Caco-2 (cell line): ENCODE measurements at regions not wholly inside any gene's neighbourhood (a gene's known extent, or its start where the extent isn't known, plus 50 kb on each side); places are given as distances from the start of the nearest gene placed in this dataset.
A peak's percentile ranks its signal among the peaks of the same experiment; 100 is the strongest.

Experiments
- BruUV-seq: library from RNA; stranded (reverse); fragments of 400-500 nt; replicated peaks from 2 replicates; lab custom pipeline; 2021; lab: Mats Ljungman, UMichigan
- CTCF ChIA-PET: fragments of 300-600 bp; sonication (Branson Sonifier 250); formaldehyde crosslinking; loops from one replicate; lab custom pipeline; 2022; ENCODE audit warnings: antibody characterized with exemption; lab: Charles Lee
- POLR2A ChIA-PET: fragments of 300-600 bp; sonication (Branson Sonifier 250); formaldehyde crosslinking; loops from one replicate; lab custom pipeline; 2022; ENCODE audit warnings: antibody characterized with exemption; lab: Charles Lee
- DNase-seq, 2 experiments: peaks; one replicate each; pipeline versions ENCODE4 v3.0.0 to v3.0.0-alpha.2; 2020 to 2022
- H3K27me3 ChIP-seq: replicated peaks from 2 replicates; pipeline ENCODE4 v1.6.0; 2011; ENCODE audit warnings: low read length; ENCODE audit not compliant: control insufficient read depth, insufficient read depth
- H3K36me3 ChIP-seq: 2 replicates; pipeline ENCODE4 v1.5.1; 2011; ENCODE audit warnings: low read length; ENCODE audit not compliant: control insufficient read depth, insufficient read depth
- H3K4me1 ChIP-seq: fragments of 250-450 bp; sonication (Bioruptor Pico); 2 replicates; pipeline ENCODE4 v1.5.1; 2020; ENCODE audit warnings: mild to moderate bottlenecking
- H3K4me3 ChIP-seq: 2 replicates; pipeline ENCODE4 v1.5.1; 2011; ENCODE audit warnings: low read depth, mild to moderate bottlenecking, control low read depth, low read length
- H3K9me3 ChIP-seq: fragments of 250-450 bp; sonication (Bioruptor Pico); 2 replicates; pipeline ENCODE4 v1.5.1; 2020; ENCODE audit warnings: mild to moderate bottlenecking, moderate library complexity
- H3K27ac Mint-ChIP-seq: one replicate; pipeline ENCODE4 v1.8.0; 2022; ENCODE audit warnings: mixed read lengths; ENCODE audit not compliant: unreplicated experiment
- H3K27me3 Mint-ChIP-seq: one replicate; pipeline ENCODE4 v1.8.0; 2022; ENCODE audit warnings: mixed read lengths; ENCODE audit not compliant: insufficient read depth, unreplicated experiment
- H3K36me3 Mint-ChIP-seq: one replicate; pipeline ENCODE4 v1.8.0; 2022; ENCODE audit warnings: mild to moderate bottlenecking, mixed read lengths; ENCODE audit not compliant: insufficient read depth, unreplicated experiment
- H3K4me1 Mint-ChIP-seq: one replicate; pipeline ENCODE4 v1.8.0; 2022; ENCODE audit warnings: low read depth, mixed read lengths; ENCODE audit not compliant: unreplicated experiment
- H3K4me3 Mint-ChIP-seq: one replicate; pipeline ENCODE4 v1.8.0; 2022; ENCODE audit warnings: mild to moderate bottlenecking, moderate library complexity, mixed read lengths; ENCODE audit not compliant: unreplicated experiment
- H3K9me3 Mint-ChIP-seq: one replicate; pipeline ENCODE4 v1.8.0; 2022; ENCODE audit warnings: mixed read lengths; ENCODE audit not compliant: unreplicated experiment
- CTCF ChIP-seq, 2 experiments: fragments of 200-600 bp in 1 of 2; IDR thresholded peaks; 1 replicate in 1 of 2; 2 replicates in 1 of 2; pipeline versions ENCODE4 v1.5.1 to v1.8.0; 2011 to 2022; ENCODE audit warnings: antibody characterized with exemption in 1 of 2, control low read depth in 1 of 2, inconsistent platforms in 1 of 2, low read depth in 1 of 2, low read length in 1 of 2, mild to moderate bottlenecking in 1 of 2, moderate library complexity in 1 of 2; ENCODE audit not compliant: insufficient read depth in 1 of 2, severe bottlenecking in 1 of 2, unreplicated experiment in 1 of 2
- intact Hi-C: fragments of 100-400 bp; cut with micrococcal nuclease; formaldehyde crosslinking; loops from one replicate; pipeline ENCODE4 v1.10.0; 2022; ENCODE audit not compliant: unreplicated experiment

- H3K4me3 Mint-ChIP-seq = no peak overlapping the region
- peaks cover 19% of the 10 kb centered on the region for H3K27me3 Mint-ChIP-seq
- Histone ChIP-seq H3K4me3 (no peak overlapping the region), H3K4me1 (no peaks in the 10 kb centered on the region), H3K36me3 (no peaks in the 10 kb centered on the region), H3K27me3 (no peaks in the 10 kb centered on the region), H3K9me3 (no peaks in the 10 kb centered on the region)
- no peaks in the 10 kb centered on the region for H3K36me3 Mint-ChIP-seq
- DNase-seq = peak in 1 of 2 experiments; percentile 20
- ChIA-PET CTCF (no interaction called here), POLR2A (no interaction called here)
- H3K9me3 Mint-ChIP-seq = no peaks in the 10 kb centered on the region
- no TSS peak for BruUV-seq
- TF ChIP-seq CTCF (IDR thresholded peaks at IDR 0.05; ENCODE audit: insufficient read depth in 1 of 2, low read depth in 1 of 2, low read length in 1 of 2, severe bottlenecking in 1 of 2, unreplicated experiment in 1 of 2) = no peak
- intact Hi-C loops = no loop called here
- H3K27ac Mint-ChIP-seq = no peak overlapping the region
- H3K4me1 Mint-ChIP-seq = no peaks in the 10 kb centered on the region
Observed at GRCh38 chr22:44407987-44408828, 89.8 kb downstream of the RTL6 start.

GRCh38 chr22:44407171-44407986, 90.7 kb downstream of the RTL6 start:
- ChIA-PET CTCF (no interaction called here), POLR2A (no interaction called here)
- Mint-ChIP-seq H3K9me3 (no peaks in the 10 kb centered on the region), H3K4me3 (no peak overlapping the region), H3K36me3 (no peaks in the 10 kb centered on the region), H3K4me1 (no peaks in the 10 kb centered on the region), H3K27me3 (peaks cover 15% of the 10 kb centered on the region), H3K27ac (no peak overlapping the region)
- Histone ChIP-seq H3K9me3 (no peaks in the 10 kb centered on the region), H3K4me3 (no peak overlapping the region), H3K36me3 (no peaks in the 10 kb centered on the region), H3K4me1 (no peaks in the 10 kb centered on the region), H3K27me3 (no peaks in the 10 kb centered on the region)
- TF ChIP-seq CTCF (IDR thresholded peaks at IDR 0.05; ENCODE audit: insufficient read depth in 1 of 2, low read depth in 1 of 2, low read length in 1 of 2, severe bottlenecking in 1 of 2, unreplicated experiment in 1 of 2) = no peak
- BruUV-seq = no TSS peak
- peak in 1 of 2 experiments; percentile 5 for DNase-seq
- intact Hi-C loops = no loop called here

- no peaks in the 10 kb centered on the region for H3K27me3 ChIP-seq
- no peak overlapping the region for H3K4me3 ChIP-seq
- Mint-ChIP-seq H3K9me3 (no peaks in the 10 kb centered on the region), H3K4me1 (no peaks in the 10 kb centered on the region), H3K4me3 (no peak overlapping the region), H3K27me3 (peaks cover 20% of the 10 kb centered on the region), H3K36me3 (no peaks in the 10 kb centered on the region), H3K27ac (no peak overlapping the region)
- ChIA-PET CTCF (interaction anchor here (1.2 kb wide), 1 partner anchor 219 kb away, joined by 3 read pairs; no protein-coding TSS in a partner anchor), POLR2A (no interaction called here)
- H3K4me1 ChIP-seq = no peaks in the 10 kb centered on the region
- H3K9me3 ChIP-seq = no peaks in the 10 kb centered on the region
- DNase-seq = peak in 1 of 2 experiments; percentile 11
- BruUV-seq = no TSS peak
- no peaks in the 10 kb centered on the region for H3K36me3 ChIP-seq
- TF ChIP-seq CTCF (IDR thresholded peaks at IDR 0.05; ENCODE audit: insufficient read depth in 1 of 2, low read depth in 1 of 2, low read length in 1 of 2, severe bottlenecking in 1 of 2, unreplicated experiment in 1 of 2) = no peak
- intact Hi-C loops = loop anchor here (1.0 kb wide), 1 partner anchor 24 kb away; no protein-coding TSS in a partner anchor
Observed at GRCh38 chr22:44406341-44407170, 91.5 kb downstream of the RTL6 start.
